Cardiac muscle cell (in vitro differentiated cells and primary cell): ENCODE measurements at regions not wholly inside any gene's neighbourhood (a gene's known extent, or its start where the extent isn't known, plus 50 kb on each side); places are given as distances from the start of the nearest gene placed in this dataset.
A peak's percentile ranks its signal among the peaks of the same experiment; 100 is the strongest.

ENCODE experiments used
- DNase-seq, 2 donors: peaks; one replicate each; pipeline versions ENCODE4 v3.0.0 to v3.0.0-alpha.2; 2010 to 2017; ENCODE audit warnings: low read depth in 1 of 2, low spot score in 1 of 2
- H3K27ac ChIP-seq: fragments of 200-600 bp; sonication (generic); 2 replicates; pipeline ENCODE4 v1.5.1; 2016
- H3K27me3 ChIP-seq: fragments of 200-600 bp; sonication (generic); 2 replicates; pipeline ENCODE4 v1.6.0; 2016; ENCODE audit warnings: control low read depth
- H3K36me3 ChIP-seq: fragments of 200-600 bp; sonication (generic); 2 replicates; pipeline ENCODE4 v1.5.1; 2016; ENCODE audit warnings: control low read depth
- H3K4me1 ChIP-seq: fragments of 200-600 bp; sonication (generic); 2 replicates; pipeline ENCODE4 v1.8.1; 2017; ENCODE audit warnings: low read depth, mild to moderate bottlenecking, mixed run types
- H3K4me3 ChIP-seq: fragments of 200-600 bp; sonication (generic); 2 replicates; pipeline ENCODE4 v1.5.1; 2016; ENCODE audit warnings: mild to moderate bottlenecking
- H3K9me3 ChIP-seq: fragments of 200-600 bp; sonication (generic); 2 replicates; pipeline ENCODE4 v1.5.1; 2017; ENCODE audit warnings: low read depth, mild to moderate bottlenecking, control low read depth
- TF ChIP-seq, protein P1 (sequence below): IDR thresholded peaks from 2 replicates; pipeline ENCODE4 v1.5.1; 2012; ENCODE audit warnings: low read depth, mild to moderate bottlenecking, low read length

DNA sequence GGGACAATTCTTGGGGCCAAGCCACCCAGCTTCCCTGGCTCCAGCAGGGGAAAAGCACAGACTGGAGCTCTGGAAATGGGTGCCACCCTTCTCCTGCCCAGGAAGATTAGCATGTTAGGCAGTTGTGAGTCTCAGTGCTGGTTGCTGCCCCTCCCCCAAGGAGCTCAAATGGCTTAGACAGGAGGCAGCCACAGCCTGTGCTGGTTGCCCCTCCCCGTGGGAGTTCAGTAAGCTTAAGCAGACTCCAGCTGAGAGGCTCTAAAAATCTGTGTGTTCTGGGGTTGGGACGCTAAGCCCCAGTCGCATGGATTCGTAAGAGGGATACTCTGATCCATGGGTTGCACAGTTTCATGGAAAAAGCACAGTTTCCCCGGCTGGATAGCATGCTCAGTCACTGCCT lies 92.7 kb upstream of the NDST3 start:
- TF ChIP-seq, protein P1, sequence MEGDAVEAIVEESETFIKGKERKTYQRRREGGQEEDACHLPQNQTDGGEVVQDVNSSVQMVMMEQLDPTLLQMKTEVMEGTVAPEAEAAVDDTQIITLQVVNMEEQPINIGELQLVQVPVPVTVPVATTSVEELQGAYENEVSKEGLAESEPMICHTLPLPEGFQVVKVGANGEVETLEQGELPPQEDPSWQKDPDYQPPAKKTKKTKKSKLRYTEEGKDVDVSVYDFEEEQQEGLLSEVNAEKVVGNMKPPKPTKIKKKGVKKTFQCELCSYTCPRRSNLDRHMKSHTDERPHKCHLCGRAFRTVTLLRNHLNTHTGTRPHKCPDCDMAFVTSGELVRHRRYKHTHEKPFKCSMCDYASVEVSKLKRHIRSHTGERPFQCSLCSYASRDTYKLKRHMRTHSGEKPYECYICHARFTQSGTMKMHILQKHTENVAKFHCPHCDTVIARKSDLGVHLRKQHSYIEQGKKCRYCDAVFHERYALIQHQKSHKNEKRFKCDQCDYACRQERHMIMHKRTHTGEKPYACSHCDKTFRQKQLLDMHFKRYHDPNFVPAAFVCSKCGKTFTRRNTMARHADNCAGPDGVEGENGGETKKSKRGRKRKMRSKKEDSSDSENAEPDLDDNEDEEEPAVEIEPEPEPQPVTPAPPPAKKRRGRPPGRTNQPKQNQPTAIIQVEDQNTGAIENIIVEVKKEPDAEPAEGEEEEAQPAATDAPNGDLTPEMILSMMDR, result no peak
- Histone ChIP-seq H3K9me3 (no peaks in the 10 kb centered on the region), H3K27me3 (no peaks in the 10 kb centered on the region), H3K36me3 (no peaks in the 10 kb centered on the region), H3K27ac (no peak overlapping the region), H3K4me3 (no peak overlapping the region), H3K4me1 (no peaks in the 10 kb centered on the region)
- DNase-seq, result no peak

DNA sequence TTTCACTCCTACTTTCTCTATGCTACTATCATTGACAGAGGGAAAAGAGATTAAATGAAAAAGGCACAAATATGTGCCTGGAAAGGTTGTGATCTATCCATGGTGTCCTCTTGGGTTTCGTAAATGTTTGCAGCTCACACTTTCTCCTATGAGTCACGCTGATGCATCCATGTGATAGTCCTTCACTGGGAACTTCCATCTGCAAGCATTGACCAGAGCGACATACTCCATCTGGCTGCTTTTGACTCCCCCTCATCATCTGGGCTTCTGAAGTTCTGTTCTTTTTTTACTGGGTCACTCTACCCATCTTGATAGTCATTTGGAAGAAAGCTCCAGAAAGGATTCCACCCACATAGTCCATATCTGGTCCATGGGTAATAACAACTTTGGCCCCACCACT lies 84.7 kb upstream of the NDST3 start:
- H3K36me3 ChIP-seq, result no peaks in the 10 kb centered on the region

DNA sequence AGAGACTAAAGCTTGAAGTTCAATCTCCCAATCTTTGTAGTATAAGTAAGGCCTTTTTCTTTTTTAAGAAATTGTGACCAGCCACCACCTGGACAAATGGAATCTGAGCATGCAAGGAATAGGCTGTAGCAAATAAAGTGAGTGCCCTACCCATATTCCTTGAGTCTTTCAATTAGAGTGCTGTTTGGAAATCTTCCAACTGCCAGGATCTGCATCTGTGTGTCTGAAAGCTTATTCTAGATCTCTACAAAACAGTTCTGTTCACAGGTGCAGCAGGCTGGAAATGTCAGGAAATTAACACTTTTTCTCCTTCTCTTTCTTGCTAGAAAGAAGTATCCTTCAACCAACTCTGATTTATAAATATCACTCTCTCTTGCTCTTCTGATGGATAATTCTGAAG lies 76.7 kb upstream of the NDST3 start:
- Histone ChIP-seq H3K27me3 (no peaks in the 10 kb centered on the region), H3K27ac (no peak overlapping the region), H3K36me3 (no peaks in the 10 kb centered on the region), H3K4me3 (no peak overlapping the region), H3K4me1 (no peaks in the 10 kb centered on the region), H3K9me3 (peaks cover 2% of the 10 kb centered on the region)
- TF ChIP-seq, protein P1, result no peak
- DNase-seq, result no peak

More for the DNA sequence above, 84.7 kb upstream of the NDST3 start:
- no peaks in the 10 kb centered on the region for H3K27me3 ChIP-seq
- H3K4me3 ChIP-seq, result no peak overlapping the region
- DNase-seq, result no peak
- no peaks in the 10 kb centered on the region for H3K9me3 ChIP-seq
- H3K4me1 ChIP-seq, result no peaks in the 10 kb centered on the region
- H3K27ac ChIP-seq, result no peak overlapping the region
- TF ChIP-seq, protein P1, result no peak

DNA sequence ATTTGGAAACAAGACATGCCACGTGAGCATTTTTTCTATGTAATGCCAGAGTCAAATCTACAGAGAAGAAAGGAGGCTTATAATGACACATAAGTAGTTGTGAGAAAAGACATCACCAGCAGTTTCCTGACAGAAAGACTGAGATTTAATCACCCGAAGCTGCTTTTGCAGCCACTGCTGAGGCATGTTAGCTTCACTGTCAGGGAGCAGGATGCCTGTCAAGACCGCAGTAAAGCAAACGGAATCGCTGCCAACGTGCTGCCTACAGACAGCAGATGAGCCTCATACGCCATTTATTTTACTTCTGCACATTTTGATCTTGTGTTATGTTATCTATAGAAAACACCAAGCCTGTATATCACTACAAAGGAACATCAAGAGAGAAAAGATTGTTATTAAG lies 68.7 kb upstream of the NDST3 start:
- TF ChIP-seq, protein P1, result no peak
- Histone ChIP-seq H3K27me3 (no peaks in the 10 kb centered on the region), H3K9me3 (no peaks in the 10 kb centered on the region), H3K36me3 (no peaks in the 10 kb centered on the region), H3K27ac (no peak overlapping the region), H3K4me1 (no peaks in the 10 kb centered on the region), H3K4me3 (no peak overlapping the region)
- DNase-seq, result peak in 1 of 2 donors; percentile 10

DNA sequence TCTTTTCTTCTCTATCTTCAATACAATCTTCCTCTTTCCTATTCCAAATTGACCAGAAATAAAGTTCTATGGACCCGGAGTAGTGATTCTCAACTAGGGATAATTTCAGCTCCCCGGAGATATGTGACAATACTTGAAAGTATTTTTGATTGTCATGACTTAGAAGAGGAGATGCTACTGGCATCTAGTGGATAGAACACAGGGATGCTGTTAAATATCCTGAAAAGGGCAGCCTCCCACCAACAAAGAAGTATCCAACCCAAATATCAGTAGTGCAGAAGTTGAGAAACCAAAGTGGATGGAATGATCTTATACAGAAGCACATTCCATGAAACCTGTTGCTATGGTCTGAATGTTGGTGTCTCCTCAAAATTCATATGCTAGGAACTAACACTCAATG lies 65.7 kb upstream of the NDST3 start:
- TF ChIP-seq, protein P1, result no peak
- no peak overlapping the region for H3K4me3 ChIP-seq
- no peak for DNase-seq
- no peaks in the 10 kb centered on the region for H3K27me3 ChIP-seq
- H3K27ac ChIP-seq, result no peak overlapping the region
- H3K36me3 ChIP-seq, result no peaks in the 10 kb centered on the region
- H3K4me1 ChIP-seq, result no peaks in the 10 kb centered on the region
- no peaks in the 10 kb centered on the region for H3K9me3 ChIP-seq

DNA sequence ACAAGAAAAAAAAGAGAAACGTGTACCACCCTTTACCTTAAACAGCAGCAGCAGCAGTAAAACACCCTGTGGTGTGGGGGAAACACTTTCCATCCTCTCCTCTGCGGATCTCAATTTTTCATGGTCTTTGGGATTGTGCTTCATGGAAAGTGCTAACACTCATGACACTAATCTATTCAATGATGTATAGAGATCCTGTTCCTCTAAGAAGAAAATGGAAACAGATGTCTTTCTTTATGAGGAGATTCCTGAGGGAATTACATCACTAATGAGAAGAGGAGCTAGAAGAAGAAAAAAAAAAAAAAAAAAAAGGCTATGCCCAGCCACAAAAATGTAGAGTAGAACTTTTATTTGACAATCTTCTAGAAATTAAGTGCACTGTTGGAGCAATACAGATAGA lies 62.9 kb upstream of the NDST3 start:
- Histone ChIP-seq H3K9me3 (no peaks in the 10 kb centered on the region), H3K36me3 (no peaks in the 10 kb centered on the region), H3K4me3 (no peak overlapping the region), H3K27ac (no peak overlapping the region), H3K4me1 (no peaks in the 10 kb centered on the region), H3K27me3 (no peaks in the 10 kb centered on the region)
- DNase-seq, result no peak
- TF ChIP-seq, protein P1, result no peak
